Caco-2 (cell line): ENCODE measurements at regions not wholly inside any gene's neighbourhood (a gene's known extent, or its start where the extent isn't known, plus 50 kb on each side); places are given as distances from the start of the nearest gene placed in this dataset.

Source experiments
- BruUV-seq: library from RNA; stranded (reverse); fragments of 400-500 nt; replicated peaks from 2 replicates; lab custom pipeline; 2021; lab: Mats Ljungman, UMichigan
- CTCF ChIA-PET: fragments of 300-600 bp; sonication (Branson Sonifier 250); formaldehyde crosslinking; loops from one replicate; lab custom pipeline; 2022; ENCODE audit warnings: antibody characterized with exemption; lab: Charles Lee
- POLR2A ChIA-PET: fragments of 300-600 bp; sonication (Branson Sonifier 250); formaldehyde crosslinking; loops from one replicate; lab custom pipeline; 2022; ENCODE audit warnings: antibody characterized with exemption; lab: Charles Lee
- DNase-seq, 2 experiments: peaks; one replicate each; pipeline versions ENCODE4 v3.0.0 to v3.0.0-alpha.2; 2020 to 2022
- H3K27me3 ChIP-seq: replicated peaks from 2 replicates; pipeline ENCODE4 v1.6.0; 2011; ENCODE audit warnings: low read length; ENCODE audit not compliant: control insufficient read depth, insufficient read depth
- H3K36me3 ChIP-seq: 2 replicates; pipeline ENCODE4 v1.5.1; 2011; ENCODE audit warnings: low read length; ENCODE audit not compliant: control insufficient read depth, insufficient read depth
- H3K4me1 ChIP-seq: fragments of 250-450 bp; sonication (Bioruptor Pico); 2 replicates; pipeline ENCODE4 v1.5.1; 2020; ENCODE audit warnings: mild to moderate bottlenecking
- H3K4me3 ChIP-seq: 2 replicates; pipeline ENCODE4 v1.5.1; 2011; ENCODE audit warnings: low read depth, mild to moderate bottlenecking, control low read depth, low read length
- H3K9me3 ChIP-seq: fragments of 250-450 bp; sonication (Bioruptor Pico); 2 replicates; pipeline ENCODE4 v1.5.1; 2020; ENCODE audit warnings: mild to moderate bottlenecking, moderate library complexity
- H3K27ac Mint-ChIP-seq: one replicate; pipeline ENCODE4 v1.8.0; 2022; ENCODE audit warnings: mixed read lengths; ENCODE audit not compliant: unreplicated experiment
- H3K27me3 Mint-ChIP-seq: one replicate; pipeline ENCODE4 v1.8.0; 2022; ENCODE audit warnings: mixed read lengths; ENCODE audit not compliant: insufficient read depth, unreplicated experiment
- H3K36me3 Mint-ChIP-seq: one replicate; pipeline ENCODE4 v1.8.0; 2022; ENCODE audit warnings: mild to moderate bottlenecking, mixed read lengths; ENCODE audit not compliant: insufficient read depth, unreplicated experiment
- H3K4me1 Mint-ChIP-seq: one replicate; pipeline ENCODE4 v1.8.0; 2022; ENCODE audit warnings: low read depth, mixed read lengths; ENCODE audit not compliant: unreplicated experiment
- H3K4me3 Mint-ChIP-seq: one replicate; pipeline ENCODE4 v1.8.0; 2022; ENCODE audit warnings: mild to moderate bottlenecking, moderate library complexity, mixed read lengths; ENCODE audit not compliant: unreplicated experiment
- H3K9me3 Mint-ChIP-seq: one replicate; pipeline ENCODE4 v1.8.0; 2022; ENCODE audit warnings: mixed read lengths; ENCODE audit not compliant: unreplicated experiment
- CTCF ChIP-seq, 2 experiments: fragments of 200-600 bp in 1 of 2; IDR thresholded peaks; 1 replicate in 1 of 2; 2 replicates in 1 of 2; pipeline versions ENCODE4 v1.5.1 to v1.8.0; 2011 to 2022; ENCODE audit warnings: antibody characterized with exemption in 1 of 2, control low read depth in 1 of 2, inconsistent platforms in 1 of 2, low read depth in 1 of 2, low read length in 1 of 2, mild to moderate bottlenecking in 1 of 2, moderate library complexity in 1 of 2; ENCODE audit not compliant: insufficient read depth in 1 of 2, severe bottlenecking in 1 of 2, unreplicated experiment in 1 of 2
- intact Hi-C: fragments of 100-400 bp; cut with micrococcal nuclease; formaldehyde crosslinking; loops from one replicate; pipeline ENCODE4 v1.10.0; 2022; ENCODE audit not compliant: unreplicated experiment

GRCh38 chr11:15599376-15599775 is 484.7 kb downstream of the INSC start:
- H3K36me3 Mint-ChIP-seq = no peaks in the 10 kb centered on the region
- ChIA-PET POLR2A (interaction anchor here (0.6 kb wide), 1 partner anchor 173 kb away, joined by 3 read pairs; no protein-coding TSS in a partner anchor), CTCF (no interaction called here)
- H3K27ac Mint-ChIP-seq = no peak overlapping the region
- TF ChIP-seq CTCF (IDR thresholded peaks at IDR 0.05; ENCODE audit: insufficient read depth in 1 of 2, low read depth in 1 of 2, low read length in 1 of 2, severe bottlenecking in 1 of 2, unreplicated experiment in 1 of 2) = no peak
- no peak overlapping the region for H3K4me3 Mint-ChIP-seq
- H3K27me3 Mint-ChIP-seq = no peaks in the 10 kb centered on the region
- no peaks in the 10 kb centered on the region for H3K4me1 Mint-ChIP-seq
- H3K4me3 ChIP-seq = no peak overlapping the region
- no peaks in the 10 kb centered on the region for H3K27me3 ChIP-seq
- DNase-seq = no peak
- no TSS peak for BruUV-seq
- H3K4me1 ChIP-seq = no peaks in the 10 kb centered on the region
- H3K9me3 Mint-ChIP-seq = no peaks in the 10 kb centered on the region
- H3K36me3 ChIP-seq = no peaks in the 10 kb centered on the region
- intact Hi-C loops = no loop called here
- H3K9me3 ChIP-seq = no peaks in the 10 kb centered on the region

- intact Hi-C loops = no loop called here
- H3K36me3 ChIP-seq = no peaks in the 10 kb centered on the region
- ChIA-PET POLR2A (no interaction called here), CTCF (no interaction called here)
- no peak overlapping the region for H3K27ac Mint-ChIP-seq
- H3K27me3 ChIP-seq = no peaks in the 10 kb centered on the region
- H3K4me1 ChIP-seq = no peaks in the 10 kb centered on the region
- TF ChIP-seq CTCF (IDR thresholded peaks at IDR 0.05; ENCODE audit: insufficient read depth in 1 of 2, low read depth in 1 of 2, low read length in 1 of 2, severe bottlenecking in 1 of 2, unreplicated experiment in 1 of 2) = no peak
- no peaks in the 10 kb centered on the region for H3K4me1 Mint-ChIP-seq
- no peak for DNase-seq
- no peaks in the 10 kb centered on the region for H3K9me3 Mint-ChIP-seq
- no peaks in the 10 kb centered on the region for H3K36me3 Mint-ChIP-seq
- no peak overlapping the region for H3K4me3 ChIP-seq
- no peaks in the 10 kb centered on the region for H3K9me3 ChIP-seq
- no TSS peak for BruUV-seq
- H3K27me3 Mint-ChIP-seq = no peaks in the 10 kb centered on the region
- no peak overlapping the region for H3K4me3 Mint-ChIP-seq
Observed at GRCh38 chr11:15602047-15602446, 487.3 kb downstream of the INSC start.

GRCh38 chr11:15602785-15603567 is 488.3 kb downstream of the INSC start:
- CTCF ChIA-PET = no interaction called here
- Mint-ChIP-seq H3K27me3 (no peaks in the 10 kb centered on the region), H3K27ac (no peak overlapping the region), H3K4me1 (no peaks in the 10 kb centered on the region), H3K36me3 (no peaks in the 10 kb centered on the region), H3K4me3 (no peak overlapping the region), H3K9me3 (no peaks in the 10 kb centered on the region)
- TF ChIP-seq CTCF (IDR thresholded peaks at IDR 0.05; ENCODE audit: insufficient read depth in 1 of 2, low read depth in 1 of 2, low read length in 1 of 2, severe bottlenecking in 1 of 2, unreplicated experiment in 1 of 2) = no peak
- Histone ChIP-seq H3K9me3 (no peaks in the 10 kb centered on the region), H3K36me3 (no peaks in the 10 kb centered on the region), H3K4me3 (no peak overlapping the region), H3K4me1 (no peaks in the 10 kb centered on the region), H3K27me3 (no peaks in the 10 kb centered on the region)
- POLR2A ChIA-PET = no interaction called here
- BruUV-seq = no TSS peak
- DNase-seq = no peak
- intact Hi-C loops = no loop called here
